ENCODE measurements at regions not wholly inside any gene's neighbourhood (a gene's known extent, or its start where the extent isn't known, plus 50 kb on each side); places are given as distances from the start of the nearest gene placed in this dataset.

- no peak overlapping the region for H3K27ac ChIP-seq (ENCODE audit: low read length)
- H3K4me3 ChIP-seq (ENCODE audit: low read length), result no peak overlapping the region
- no peaks in the 10 kb centered on the region for H3F3A ChIP-seq (ENCODE audit: insufficient read depth, low read length)
- H3K4me2 ChIP-seq (ENCODE audit: low read depth, low read length), result no peak overlapping the region
- no peaks in the 10 kb centered on the region for H3K36me3 ChIP-seq (replicated peaks; ENCODE audit: insufficient read depth, low read length)
- no peak overlapping the region for H3K9ac ChIP-seq (ENCODE audit: low read length)
- no peak for DNase-seq
- no peak for TF ChIP-seq EZH2phosphoT487 (IDR thresholded peaks at IDR 0.05; ENCODE audit: low read length)
- no peak for TF ChIP-seq CTCF (IDR thresholded peaks at IDR 0.05; ENCODE audit: low read length)
- no peak for TF ChIP-seq EZH2 (optimal IDR thresholded peaks at IDR 0.05; ENCODE audit: low read depth, low read length)
- no peaks in the 10 kb centered on the region for H3K4me1 ChIP-seq (ENCODE audit: low read length)
- no peaks in the 10 kb centered on the region for H4K20me1 ChIP-seq (ENCODE audit: insufficient read depth, low read length)
- no peaks in the 10 kb centered on the region for H3K9me2 ChIP-seq (replicated peaks; ENCODE audit: insufficient read depth, low read length)
- no peak overlapping the region for H2AFZ ChIP-seq (ENCODE audit: low read length)
- no peaks in the 10 kb centered on the region for H3K79me2 ChIP-seq (ENCODE audit: low read length)
- no peaks in the 10 kb centered on the region for H3K27me3 ChIP-seq (replicated peaks; ENCODE audit: insufficient read depth, low read length)
- H3K9me3 ChIP-seq (replicated peaks; ENCODE audit: insufficient read depth, low read length), result no peaks in the 10 kb centered on the region
Observed at GRCh38 chr4:188296331-188296730, 157.1 kb downstream of the TRIML1 start.

- Histone ChIP-seq H3K9me3 (replicated peaks; ENCODE audit: insufficient read depth, low read length) (no peaks in the 10 kb centered on the region), H3K79me2 (ENCODE audit: low read length) (no peaks in the 10 kb centered on the region), H2AFZ (ENCODE audit: low read length) (no peak overlapping the region), H3K4me2 (ENCODE audit: low read depth, low read length) (no peak overlapping the region), H3K4me3 (ENCODE audit: low read length) (no peak overlapping the region), H3K36me3 (replicated peaks; ENCODE audit: insufficient read depth, low read length) (no peaks in the 10 kb centered on the region), H4K20me1 (ENCODE audit: insufficient read depth, low read length) (no peaks in the 10 kb centered on the region), H3K27ac (ENCODE audit: low read length) (no peak overlapping the region), H3K27me3 (replicated peaks; ENCODE audit: insufficient read depth, low read length) (no peaks in the 10 kb centered on the region), H3K9ac (ENCODE audit: low read length) (no peak overlapping the region), H3F3A (ENCODE audit: insufficient read depth, low read length) (no peaks in the 10 kb centered on the region), H3K4me1 (ENCODE audit: low read length) (no peaks in the 10 kb centered on the region), H3K9me2 (replicated peaks; ENCODE audit: insufficient read depth, low read length) (no peaks in the 10 kb centered on the region)
- DNase-seq, result no peak
- no peak for TF ChIP-seq CTCF (IDR thresholded peaks at IDR 0.05; ENCODE audit: low read length)
- no peak for TF ChIP-seq EZH2 (optimal IDR thresholded peaks at IDR 0.05; ENCODE audit: low read depth, low read length)
Observed at GRCh38 chr4:188297873-188298272, 158.6 kb downstream of the TRIML1 start.

GRCh38 chr4:188299161-188299560 is 159.9 kb downstream of the TRIML1 start:
- Histone ChIP-seq H3F3A (ENCODE audit: insufficient read depth, low read length) (no peaks in the 10 kb centered on the region), H3K9me3 (replicated peaks; ENCODE audit: insufficient read depth, low read length) (no peaks in the 10 kb centered on the region), H3K4me1 (ENCODE audit: low read length) (no peaks in the 10 kb centered on the region), H3K4me2 (ENCODE audit: low read depth, low read length) (no peak overlapping the region), H3K9ac (ENCODE audit: low read length) (no peak overlapping the region), H3K27ac (ENCODE audit: low read length) (no peak overlapping the region), H2AFZ (ENCODE audit: low read length) (no peak overlapping the region), H3K79me2 (ENCODE audit: low read length) (no peaks in the 10 kb centered on the region), H4K20me1 (ENCODE audit: insufficient read depth, low read length) (no peaks in the 10 kb centered on the region), H3K9me2 (replicated peaks; ENCODE audit: insufficient read depth, low read length) (no peaks in the 10 kb centered on the region), H3K36me3 (replicated peaks; ENCODE audit: insufficient read depth, low read length) (no peaks in the 10 kb centered on the region), H3K27me3 (replicated peaks; ENCODE audit: insufficient read depth, low read length) (no peaks in the 10 kb centered on the region), H3K4me3 (ENCODE audit: low read length) (no peak overlapping the region)
- TF ChIP-seq EZH2 (optimal IDR thresholded peaks at IDR 0.05; ENCODE audit: low read depth, low read length) (no peak), EZH2phosphoT487 (IDR thresholded peaks at IDR 0.05; ENCODE audit: low read length) (no peak), CTCF (IDR thresholded peaks at IDR 0.05; ENCODE audit: low read length) (no peak)
- DNase-seq, result no peak
